ENCODE measurements at regions not wholly inside any gene's neighbourhood (a gene's known extent, or its start where the extent isn't known, plus 50 kb on each side); places are given as distances from the start of the nearest gene placed in this dataset.

- TF ChIP-seq, protein P1, sequence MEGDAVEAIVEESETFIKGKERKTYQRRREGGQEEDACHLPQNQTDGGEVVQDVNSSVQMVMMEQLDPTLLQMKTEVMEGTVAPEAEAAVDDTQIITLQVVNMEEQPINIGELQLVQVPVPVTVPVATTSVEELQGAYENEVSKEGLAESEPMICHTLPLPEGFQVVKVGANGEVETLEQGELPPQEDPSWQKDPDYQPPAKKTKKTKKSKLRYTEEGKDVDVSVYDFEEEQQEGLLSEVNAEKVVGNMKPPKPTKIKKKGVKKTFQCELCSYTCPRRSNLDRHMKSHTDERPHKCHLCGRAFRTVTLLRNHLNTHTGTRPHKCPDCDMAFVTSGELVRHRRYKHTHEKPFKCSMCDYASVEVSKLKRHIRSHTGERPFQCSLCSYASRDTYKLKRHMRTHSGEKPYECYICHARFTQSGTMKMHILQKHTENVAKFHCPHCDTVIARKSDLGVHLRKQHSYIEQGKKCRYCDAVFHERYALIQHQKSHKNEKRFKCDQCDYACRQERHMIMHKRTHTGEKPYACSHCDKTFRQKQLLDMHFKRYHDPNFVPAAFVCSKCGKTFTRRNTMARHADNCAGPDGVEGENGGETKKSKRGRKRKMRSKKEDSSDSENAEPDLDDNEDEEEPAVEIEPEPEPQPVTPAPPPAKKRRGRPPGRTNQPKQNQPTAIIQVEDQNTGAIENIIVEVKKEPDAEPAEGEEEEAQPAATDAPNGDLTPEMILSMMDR (IDR thresholded peaks at IDR 0.05), result no peak
- TF ChIP-seq POLR2A (IDR thresholded peaks at IDR 0.05), result no peak
These were observed 522.3 kb downstream of the MED13L start for GRCh38 chr12:115755061-115755724.

All from upper lobe of left lung (tissue), 4 donors.